NCI-H128 (cell line): ENCODE measurements at regions not wholly inside any gene's neighbourhood (a gene's known extent, or its start where the extent isn't known, plus 50 kb on each side); places are given as distances from the start of the nearest gene placed in this dataset.

Experiments used
- DNase-seq: peaks from one replicate; lab custom pipeline; 2025; ENCODE audit not compliant: unreplicated experiment; lab: John Stamatoyannopoulos, UW

- DNase-seq, result no peak
Observed at GRCh38 chr15:47824147-47824546, 106.8 kb downstream of the SEMA6D start.

- no peak for DNase-seq
Observed at GRCh38 chr15:47829667-47830066, 112.4 kb downstream of the SEMA6D start.

DNA sequence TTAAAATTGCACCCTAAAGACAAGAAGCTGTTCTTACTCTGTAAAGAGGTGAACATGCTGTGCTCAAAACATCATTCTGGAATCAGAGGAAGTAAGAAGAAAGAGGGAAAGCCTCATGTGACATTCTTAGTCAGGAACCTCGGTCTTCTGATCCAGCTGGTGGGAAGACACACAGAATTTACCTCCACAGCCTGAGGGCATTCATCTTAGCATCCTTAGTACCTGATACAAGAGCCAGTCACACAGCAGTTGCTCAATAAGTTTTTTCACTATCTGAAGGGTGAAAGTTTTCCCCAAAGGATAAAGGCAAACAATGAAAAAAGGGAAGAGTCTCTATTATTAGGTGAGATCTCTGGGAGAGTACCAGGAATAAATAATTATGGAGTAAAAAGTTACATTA is 116.8 kb downstream of the SEMA6D start:
- no peak for DNase-seq

- DNase-seq, result no peak
Observed at GRCh38 chr15:47839233-47839825, 122.0 kb downstream of the SEMA6D start.

GRCh38 chr15:47843124-47843663 is 125.9 kb downstream of the SEMA6D start:
- no peak for DNase-seq

GRCh38 chr15:47844437-47844836 is 127.1 kb downstream of the SEMA6D start:
- no peak for DNase-seq

GRCh38 chr15:47846128-47846868 is 129.0 kb downstream of the SEMA6D start:
- no peak for DNase-seq

DNA sequence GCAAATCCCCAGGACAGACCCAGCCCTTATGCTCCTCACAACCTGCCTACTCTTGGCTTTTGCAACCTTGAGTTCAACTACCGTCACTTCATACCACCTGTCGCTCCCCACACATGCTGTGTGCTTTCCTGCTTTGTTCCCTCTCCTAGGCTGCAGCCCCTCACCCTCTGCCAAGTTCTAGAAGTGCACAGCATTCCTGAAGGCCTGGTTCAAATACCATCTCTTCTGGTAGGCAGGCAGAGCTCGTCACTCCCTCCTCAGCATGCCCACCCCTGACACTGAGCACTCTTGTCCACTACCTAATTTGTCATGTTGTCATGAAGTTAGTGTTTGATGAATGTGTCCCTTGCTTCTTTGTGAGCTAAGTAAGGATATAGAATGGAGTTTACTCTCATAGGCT is 129.6 kb downstream of the SEMA6D start:
- no peak for DNase-seq

DNA sequence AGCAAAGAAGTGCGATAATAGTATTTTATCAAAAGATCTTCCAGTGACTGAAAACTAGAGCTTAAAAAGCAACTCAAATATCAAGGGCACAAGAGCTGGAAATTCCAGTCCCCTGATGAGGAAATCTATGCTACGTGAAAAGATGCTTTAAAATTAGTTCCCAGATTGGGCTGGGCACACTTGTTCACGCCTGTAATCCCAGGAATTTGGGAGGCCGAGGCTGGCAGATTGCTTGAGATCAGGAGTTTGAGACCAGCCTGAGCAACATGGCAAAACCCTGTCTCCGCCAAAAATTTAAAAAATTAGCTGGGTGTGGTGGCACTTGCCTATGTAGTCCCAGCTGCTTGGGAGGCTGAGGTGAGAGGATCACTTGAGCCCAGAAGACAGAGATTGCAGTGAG is 138.8 kb downstream of the SEMA6D start:
- DNase-seq, result no peak

- DNase-seq, result no peak
Observed at GRCh38 chr15:47857014-47857775, 139.9 kb downstream of the SEMA6D start.

DNA sequence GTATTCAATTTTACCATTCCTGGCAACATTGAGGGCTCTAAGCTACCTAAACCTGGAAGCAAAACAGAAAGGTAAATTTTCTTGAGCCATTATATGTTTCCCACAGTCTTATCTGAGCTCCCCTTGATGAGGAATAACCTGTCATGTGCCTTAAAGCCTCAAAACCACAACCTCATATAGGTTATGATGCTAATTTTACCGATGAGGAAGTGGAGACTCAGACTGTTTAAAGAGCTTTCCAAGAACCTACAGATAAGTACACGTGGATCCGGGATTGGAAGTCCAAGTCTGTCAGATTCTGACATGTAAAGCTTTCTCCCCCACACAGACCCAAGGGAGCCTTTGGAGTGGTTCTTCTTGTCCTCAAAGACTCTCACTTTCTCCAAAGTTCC is 140.5 kb downstream of the SEMA6D start:
- DNase-seq, result no peak

DNA sequence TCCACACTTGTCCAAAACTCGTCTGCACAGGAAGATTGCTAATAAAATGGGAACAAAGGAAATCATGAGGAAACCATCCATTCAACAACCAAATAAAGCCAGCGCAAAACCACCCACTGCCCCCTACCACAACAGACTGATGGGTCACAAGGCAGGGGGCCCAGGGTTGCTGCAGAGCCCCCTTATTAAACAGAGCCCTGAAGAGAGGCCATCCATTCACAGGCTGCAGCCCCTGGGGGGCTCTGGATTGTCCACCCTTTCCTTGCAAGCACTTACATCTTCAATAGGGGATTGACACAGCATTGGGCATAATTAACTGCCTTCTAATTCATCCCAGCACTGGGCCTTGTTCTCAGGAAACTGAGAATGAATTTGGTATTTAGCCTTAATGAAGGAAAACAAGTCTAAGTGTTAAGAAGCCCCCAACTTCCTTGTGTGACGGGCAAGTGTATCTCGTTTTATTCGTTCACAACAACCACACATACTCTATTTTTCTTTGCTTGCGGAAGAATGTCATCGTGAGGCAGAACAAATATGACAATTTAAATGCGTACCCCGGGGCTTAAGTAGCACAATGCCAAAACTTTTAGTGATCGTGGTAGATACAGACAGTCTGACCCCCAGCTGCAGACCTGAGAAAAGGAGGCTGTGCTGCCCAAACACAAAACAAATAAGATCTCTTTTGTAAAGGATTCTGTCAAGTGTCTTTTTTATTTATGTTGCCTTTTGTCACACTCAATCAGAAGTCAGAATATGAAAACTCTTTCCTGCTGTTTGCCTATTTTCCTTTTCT is 144.0 kb downstream of the SEMA6D start:
- no peak for DNase-seq

- DNase-seq, result no peak
Observed at GRCh38 chr15:47862402-47862801, 145.1 kb downstream of the SEMA6D start.

- no peak for DNase-seq
Observed at GRCh38 chr15:47866446-47866845, 149.1 kb downstream of the SEMA6D start.

GRCh38 chr15:47870300-47870955 is 153.1 kb downstream of the SEMA6D start:
- DNase-seq, result no peak

DNA sequence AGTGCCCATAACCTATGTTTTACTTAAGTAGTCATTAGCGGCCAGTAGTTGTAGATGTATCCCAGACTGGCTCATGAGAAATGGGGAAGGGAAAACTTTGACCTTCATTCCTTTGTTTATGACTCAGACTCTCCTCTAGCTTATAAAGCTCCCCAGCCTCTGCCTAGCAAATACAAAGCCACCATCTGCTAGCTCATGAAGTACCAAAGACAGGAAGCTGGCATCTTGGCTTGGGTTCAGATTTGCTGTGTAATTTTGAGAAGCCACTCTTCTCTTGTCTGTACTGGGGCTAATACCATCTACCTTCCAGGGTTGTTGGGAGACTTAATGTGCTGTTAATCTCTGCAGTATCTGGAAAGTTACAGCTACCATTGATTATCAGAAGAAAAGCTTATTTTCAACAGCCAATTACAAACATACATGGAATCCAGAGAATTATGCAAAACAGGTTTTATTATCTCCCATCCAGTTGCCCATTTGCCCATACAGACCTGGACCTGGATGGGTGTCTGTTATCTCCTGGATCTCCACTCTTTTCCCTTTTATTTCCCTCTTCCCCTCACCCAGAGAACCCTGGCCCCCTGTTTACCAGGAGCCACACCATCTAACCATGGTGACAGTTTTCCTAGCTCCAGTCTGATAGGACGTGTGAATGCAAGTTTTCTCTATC is 153.8 kb downstream of the SEMA6D start:
- no peak for DNase-seq

DNA sequence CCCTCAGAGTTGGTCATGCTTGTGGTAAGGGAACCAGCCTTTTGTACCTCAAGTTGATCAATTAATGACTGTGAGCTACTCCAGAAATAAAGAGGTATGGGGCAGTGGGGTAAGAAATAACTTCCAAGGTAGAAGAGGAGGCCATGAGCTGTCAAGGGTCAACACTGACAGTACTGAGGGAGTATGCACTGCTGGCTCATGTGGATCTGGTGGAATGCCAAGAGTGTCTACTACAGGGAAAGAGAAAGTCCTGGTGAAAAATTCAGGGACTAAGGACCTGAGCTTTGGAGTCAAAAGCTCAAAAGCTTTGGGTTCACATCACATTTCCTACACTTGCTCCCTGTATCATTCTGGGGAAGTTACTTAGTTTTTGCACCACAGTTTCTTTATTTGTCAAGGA is 154.9 kb downstream of the SEMA6D start:
- DNase-seq, result no peak

DNA sequence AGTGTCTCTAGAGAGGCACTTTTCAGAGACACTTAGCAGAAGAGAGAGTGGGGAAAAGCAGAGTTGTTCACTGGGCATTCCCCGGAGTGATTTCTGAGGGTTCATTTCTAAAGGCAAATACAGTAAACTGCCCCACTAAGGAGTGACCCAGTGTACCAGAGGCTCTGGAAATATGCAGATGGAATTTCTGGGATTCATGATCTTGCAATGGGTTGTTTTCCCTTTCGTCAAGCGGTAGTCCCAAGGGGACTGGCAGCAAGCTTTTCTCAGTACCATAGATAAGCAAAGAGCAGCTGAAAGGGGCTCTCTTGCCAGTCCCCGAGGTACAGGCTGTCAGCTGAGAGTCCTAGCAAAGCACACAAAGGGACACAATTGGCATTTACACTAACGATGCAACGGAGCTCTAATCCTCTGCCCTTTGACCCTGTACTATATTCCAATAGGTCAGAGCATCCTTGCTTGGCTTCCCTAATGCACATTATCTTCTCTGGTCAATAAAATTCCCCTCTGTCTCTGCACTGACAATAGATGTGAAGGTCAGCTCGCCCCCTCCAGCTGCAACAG is 155.6 kb downstream of the SEMA6D start:
- no peak for DNase-seq

DNA sequence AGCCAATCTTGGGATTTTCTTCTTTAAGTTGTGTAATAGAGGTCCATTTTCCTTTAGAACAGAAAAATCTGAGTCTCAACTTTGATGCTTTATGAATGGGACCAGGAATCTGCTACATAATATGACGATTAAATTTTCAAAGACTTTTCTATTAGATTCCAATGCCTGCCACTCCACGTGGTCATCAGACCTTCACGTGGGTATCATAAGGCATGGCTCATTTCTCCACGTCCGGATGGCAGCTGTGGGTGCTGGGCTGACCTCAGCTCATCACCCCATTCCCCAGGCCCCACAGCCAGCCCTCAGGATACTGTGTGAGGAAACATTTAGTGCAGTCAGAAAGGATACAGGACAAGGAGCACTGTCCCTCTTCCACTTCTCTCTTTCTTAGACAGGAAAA is 159.7 kb downstream of the SEMA6D start:
- no peak for DNase-seq

DNA sequence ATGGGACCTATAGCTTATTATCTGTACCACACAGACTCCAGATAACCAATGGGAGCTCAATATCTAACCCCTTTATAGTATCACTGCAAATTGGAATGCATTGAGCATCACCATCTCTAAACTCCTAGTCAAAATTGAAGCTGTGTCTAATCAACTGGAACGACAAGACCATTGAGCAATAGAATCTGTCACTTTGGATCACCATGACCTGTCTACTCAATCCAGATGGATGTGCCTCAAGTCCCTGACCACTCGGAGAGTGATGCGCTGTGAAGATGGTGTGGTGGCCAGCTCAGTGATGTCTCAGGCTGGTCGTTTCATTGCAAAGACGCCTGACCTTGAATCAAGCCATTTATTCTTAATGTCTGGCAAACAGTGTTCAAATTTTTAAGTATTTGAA is 160.5 kb downstream of the SEMA6D start:
- no peak for DNase-seq
